SK-N-SH treated with all-trans-retinoic acid at 6 μM for 48 hours (cell line): ENCODE measurements at regions not wholly inside any gene's neighbourhood (a gene's known extent, or its start where the extent isn't known, plus 50 kb on each side); places are given as distances from the start of the nearest gene placed in this dataset.
A peak's percentile ranks its signal among the peaks of the same experiment; 100 is the strongest.

Source experiments
- ATAC-seq: fragments of 200-7000 bp; cut with Tn5 transposase; 3 replicates; pipeline ENCODE4 v1.9.1; 2020; ENCODE audit warnings: mild to moderate bottlenecking, moderate library complexity
- ARNTL ChIP-seq: fragments of 450-650 bp; formaldehyde crosslinking; IDR thresholded peaks from 2 replicates; pipeline ENCODE4 v1.5.0; 2020; ENCODE audit warnings: low read depth, mild to moderate bottlenecking, moderate library complexity, borderline replicate concordance
- BACH2 ChIP-seq: fragments of 250-450 bp; sonication (Bioruptor Pico); IDR thresholded peaks from 2 replicates; pipeline ENCODE4 v1.9.0; 2021; ENCODE audit warnings: mild to moderate bottlenecking, borderline replicate concordance
- CREB5 ChIP-seq: fragments of 250-450 bp; sonication (Bioruptor Pico); IDR thresholded peaks from 2 replicates; pipeline ENCODE4 v1.5.1; 2020; ENCODE audit warnings: low read depth, mild to moderate bottlenecking, moderate library complexity
- CSDC2 ChIP-seq: fragments of 250-450 bp; sonication (Bioruptor Pico); IDR thresholded peaks from 2 replicates; pipeline ENCODE4 v1.5.0; 2020; ENCODE audit warnings: mild to moderate bottlenecking, moderate library complexity
- ISL1 ChIP-seq: fragments of 250-450 bp; sonication (Bioruptor Pico); IDR thresholded peaks from 2 replicates; pipeline ENCODE4 v2.1.2; 2022; ENCODE audit warnings: mild to moderate bottlenecking, moderate library complexity
- OSR1 ChIP-seq: fragments of 250-450 bp; sonication (Bioruptor Pico); IDR thresholded peaks from 2 replicates; pipeline ENCODE4 v1.8.0; 2022; ENCODE audit warnings: moderate library complexity, mild to moderate bottlenecking, inconsistent platforms
- PATZ1 ChIP-seq: fragments of 250-450 bp; sonication (Bioruptor Pico); IDR thresholded peaks from 2 replicates; pipeline ENCODE4 v1.8.0; 2020; ENCODE audit warnings: mild to moderate bottlenecking, moderate library complexity, borderline replicate concordance
- POU6F1 ChIP-seq: fragments of 250-450 bp; sonication (Bioruptor Pico); IDR thresholded peaks from 2 replicates; pipeline ENCODE4 v1.8.0; 2021; ENCODE audit warnings: low read depth, mild to moderate bottlenecking, moderate library complexity, borderline replicate concordance
- PPARA ChIP-seq: fragments of 250-450 bp; sonication (Bioruptor Pico); IDR thresholded peaks from 2 replicates; pipeline ENCODE4 v1.5.0; 2020; ENCODE audit warnings: mild to moderate bottlenecking, borderline replicate concordance
- RARB ChIP-seq: fragments of 250-450 bp; sonication (Bioruptor Pico); IDR thresholded peaks from 2 replicates; pipeline ENCODE4 v1.8.0; 2021; ENCODE audit warnings: mild to moderate bottlenecking, moderate library complexity
- SNAI2 ChIP-seq: fragments of 250-450 bp; sonication (Bioruptor Pico); IDR thresholded peaks from 2 replicates; pipeline ENCODE4 v1.5.0; 2020; ENCODE audit warnings: mild to moderate bottlenecking, moderate library complexity
- TCF4 ChIP-seq: fragments of 250-450 bp; sonication (Bioruptor Pico); IDR thresholded peaks from 2 replicates; pipeline ENCODE4 v1.8.0; 2021; ENCODE audit warnings: mild to moderate bottlenecking, moderate library complexity, borderline replicate concordance
- TOX ChIP-seq: fragments of 250-450 bp; sonication (Bioruptor Pico); IDR thresholded peaks from 2 replicates; pipeline ENCODE4 v1.8.0; 2021; ENCODE audit warnings: mild to moderate bottlenecking, moderate library complexity, borderline replicate concordance
- TSHZ2 ChIP-seq: fragments of 250-450 bp; sonication (Bioruptor Pico); IDR thresholded peaks from 2 replicates; pipeline ENCODE4 v1.5.0; 2020; ENCODE audit warnings: mild to moderate bottlenecking, moderate library complexity
- ZC3H10 ChIP-seq: fragments of 250-450 bp; sonication (Bioruptor Pico); IDR thresholded peaks from 2 replicates; pipeline ENCODE4 v1.5.1; 2021; ENCODE audit warnings: mild to moderate bottlenecking, moderate library complexity
- ZFP30 ChIP-seq: fragments of 450-650 bp; formaldehyde crosslinking; IDR thresholded peaks from 2 replicates; pipeline ENCODE4 v1.5.0; 2022; ENCODE audit warnings: mild to moderate bottlenecking, moderate library complexity
- ZNF565 ChIP-seq: fragments of 450-650 bp; formaldehyde crosslinking; conservative IDR thresholded peaks from 2 replicates; pipeline ENCODE4 v1.5.0; 2020; ENCODE audit warnings: low read depth, mild to moderate bottlenecking, moderate library complexity
- ZNF70 ChIP-seq: fragments of 450-650 bp; formaldehyde crosslinking; IDR thresholded peaks from 2 replicates; pipeline ENCODE4 v1.5.0; 2020; ENCODE audit warnings: mild to moderate bottlenecking, moderate library complexity
- ZNF8 ChIP-seq: fragments of 450-650 bp; formaldehyde crosslinking; IDR thresholded peaks from 2 replicates; pipeline ENCODE4 v1.5.0; 2020; ENCODE audit warnings: mild to moderate bottlenecking, moderate library complexity

- TF ChIP-seq BACH2 (no peak), OSR1 (CRISPR knock-in tag) (no peak), CREB5 (no peak), ZNF70 (no peak), RARB (CRISPR knock-in tag) (no peak), ISL1 (CRISPR knock-in tag) (no peak), ARNTL (no peak), CSDC2 (CRISPR knock-in tag) (no peak), TCF4 (CRISPR knock-in tag) (no peak), TSHZ2 (CRISPR knock-in tag) (no peak), SNAI2 (CRISPR knock-in tag) (no peak), TOX (CRISPR knock-in tag) (no peak), PATZ1 (CRISPR knock-in tag) (no peak), POU6F1 (CRISPR knock-in tag) (no peak)
- ATAC-seq: no peak
Observed at GRCh38 chr4:116949856-116950255, 135.5 kb downstream of the TRAM1L1 start.

- no peak for ATAC-seq
Observed at GRCh38 chr4:116942315-116942714, 143.1 kb downstream of the TRAM1L1 start.

GRCh38 chr4:116930329-116930728, 155.0 kb downstream of the TRAM1L1 start:
- TF ChIP-seq ZFP30 (CRISPR knock-in tag) (no peak), PPARA (CRISPR knock-in tag) (no peak), CSDC2 (CRISPR knock-in tag) (no peak), TCF4 (CRISPR knock-in tag) (no peak), ZNF565 (CRISPR knock-in tag) (no peak), ZNF70 (no peak), OSR1 (CRISPR knock-in tag) (no peak), ARNTL (no peak), TSHZ2 (CRISPR knock-in tag) (no peak), ZC3H10 (no peak), BACH2 (no peak), CREB5 (no peak), ZNF8 (CRISPR knock-in tag) (no peak)
- ATAC-seq: no peak

More at GRCh38 chr4:116942315-116942714, 143.1 kb downstream of the TRAM1L1 start:
- TF ChIP-seq TCF4 (CRISPR knock-in tag) (peak; percentile 57), ZC3H10 (no peak), ZFP30 (CRISPR knock-in tag) (no peak), OSR1 (CRISPR knock-in tag) (no peak), ARNTL (no peak)
